Fibroblast of lung (primary cell): ENCODE measurements at regions not wholly inside any gene's neighbourhood (a gene's known extent, or its start where the extent isn't known, plus 50 kb on each side); places are given as distances from the start of the nearest gene placed in this dataset.

ENCODE experiments used
- CTCF ChIP-seq, 2 donors: IDR thresholded peaks in 1 of 2; conservative IDR thresholded peaks in 1 of 2; 1 replicate in 1 of 2; 2 replicates in 1 of 2; pipeline ENCODE4 v1.5.1; 2011 to 2012; ENCODE audit warnings: low read length in 2 of 2, control low read depth in 1 of 2, inconsistent platforms in 1 of 2, low read depth in 1 of 2, mild to moderate bottlenecking in 1 of 2
- EZH2 ChIP-seq: IDR thresholded peaks from 2 replicates; pipeline ENCODE4 v1.5.1; 2012; ENCODE audit warnings: low read length, control low read depth, mild to moderate bottlenecking; ENCODE audit errors: missing control alignments

GRCh38 chr13:93058301-93058700 is 168.3 kb upstream of the GPC6 start:
- TF ChIP-seq CTCF (conservative IDR thresholded peaks at IDR 0.05 in 1 of 2, IDR thresholded peaks at IDR 0.05 in 1 of 2; ENCODE audit: low read depth in 1 of 2, low read length in 2 of 2) (no peak), EZH2 (no peak)
